ENCODE measurements at regions not wholly inside any gene's neighbourhood (a gene's known extent, or its start where the extent isn't known, plus 50 kb on each side); places are given as distances from the start of the nearest gene placed in this dataset.

GRCh38 chr5:3277590-3278196 lies 317.9 kb upstream of the IRX1 start:
- TF ChIP-seq, protein P1, sequence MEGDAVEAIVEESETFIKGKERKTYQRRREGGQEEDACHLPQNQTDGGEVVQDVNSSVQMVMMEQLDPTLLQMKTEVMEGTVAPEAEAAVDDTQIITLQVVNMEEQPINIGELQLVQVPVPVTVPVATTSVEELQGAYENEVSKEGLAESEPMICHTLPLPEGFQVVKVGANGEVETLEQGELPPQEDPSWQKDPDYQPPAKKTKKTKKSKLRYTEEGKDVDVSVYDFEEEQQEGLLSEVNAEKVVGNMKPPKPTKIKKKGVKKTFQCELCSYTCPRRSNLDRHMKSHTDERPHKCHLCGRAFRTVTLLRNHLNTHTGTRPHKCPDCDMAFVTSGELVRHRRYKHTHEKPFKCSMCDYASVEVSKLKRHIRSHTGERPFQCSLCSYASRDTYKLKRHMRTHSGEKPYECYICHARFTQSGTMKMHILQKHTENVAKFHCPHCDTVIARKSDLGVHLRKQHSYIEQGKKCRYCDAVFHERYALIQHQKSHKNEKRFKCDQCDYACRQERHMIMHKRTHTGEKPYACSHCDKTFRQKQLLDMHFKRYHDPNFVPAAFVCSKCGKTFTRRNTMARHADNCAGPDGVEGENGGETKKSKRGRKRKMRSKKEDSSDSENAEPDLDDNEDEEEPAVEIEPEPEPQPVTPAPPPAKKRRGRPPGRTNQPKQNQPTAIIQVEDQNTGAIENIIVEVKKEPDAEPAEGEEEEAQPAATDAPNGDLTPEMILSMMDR (IDR thresholded peaks at IDR 0.05; ENCODE audit: borderline replicate concordance, control extremely low read depth, extremely low read depth, insufficient read depth, missing control alignments) = no peak

DNA sequence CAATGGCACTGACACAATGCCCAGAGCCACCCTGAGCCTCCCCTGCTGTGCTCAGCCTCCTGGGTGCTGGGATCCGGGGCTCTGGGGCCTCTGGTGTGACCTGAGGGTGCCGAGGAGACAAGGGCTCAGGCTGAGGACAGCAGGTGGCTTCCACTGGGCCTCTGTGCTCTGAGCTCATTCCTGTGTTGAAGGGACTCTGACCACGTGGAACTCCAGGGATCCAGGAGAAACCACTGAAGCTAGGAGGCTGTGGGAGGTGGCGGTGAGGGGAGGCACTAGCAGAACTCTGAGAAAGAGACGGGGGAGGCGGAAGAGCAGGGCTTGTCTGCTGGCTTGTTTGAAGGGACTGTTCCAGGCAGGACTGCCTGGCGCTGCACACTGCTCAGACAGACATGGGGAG lies 318.7 kb upstream of the IRX1 start:
- in situ Hi-C loops (cut with MboI; ENCODE audit: low sequenced_read_pairs, unreplicated experiment) = no loop called here
- TF ChIP-seq, protein P1 (IDR thresholded peaks at IDR 0.05; ENCODE audit: borderline replicate concordance, control extremely low read depth, extremely low read depth, insufficient read depth, missing control alignments) = no peak
- no peak for DNase-seq (ENCODE audit: low spot score)

More at GRCh38 chr5:3277590-3278196, 317.9 kb upstream of the IRX1 start:
- in situ Hi-C loops (cut with MboI; ENCODE audit: low sequenced_read_pairs, unreplicated experiment) = no loop called here
- DNase-seq (ENCODE audit: low spot score) = peak; percentile 39

DNA sequence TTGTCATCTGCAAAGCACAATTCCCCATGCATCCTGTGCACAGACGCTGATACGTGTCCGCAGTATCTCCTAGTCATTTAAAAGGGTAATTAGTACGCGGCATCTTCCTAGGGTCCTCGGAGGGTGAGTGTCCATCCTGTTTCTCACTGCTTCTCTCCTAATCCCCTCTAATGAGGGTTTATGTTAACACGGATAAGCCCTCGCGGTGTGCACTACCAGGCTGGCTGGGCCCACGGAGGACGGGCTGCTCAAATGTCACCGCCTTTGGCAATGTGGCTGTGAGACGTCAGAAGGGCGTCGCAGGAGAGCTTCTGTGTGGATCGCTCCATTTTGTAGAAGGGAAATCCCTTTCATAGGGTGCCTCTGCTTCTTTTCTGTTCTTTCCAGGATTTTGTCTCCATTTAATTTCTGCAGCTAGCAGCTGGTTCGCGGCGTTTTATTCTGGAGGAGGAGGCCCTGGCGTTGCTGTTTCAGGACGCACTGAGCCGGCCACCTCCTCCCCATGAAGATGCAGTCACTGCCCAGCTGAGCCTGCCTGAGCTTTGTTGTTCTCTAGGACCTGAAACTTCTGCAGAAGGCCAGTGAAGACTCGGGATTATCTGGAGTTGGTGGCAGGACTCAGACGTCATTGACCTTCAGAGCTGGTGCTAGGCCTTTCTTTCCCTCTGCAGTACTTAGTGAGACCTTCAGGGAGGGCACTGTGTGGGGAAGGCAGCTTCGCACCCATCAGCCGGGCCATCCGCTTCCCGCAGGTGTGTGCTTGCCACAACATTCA lies 326.1 kb upstream of the IRX1 start:
- in situ Hi-C loops (cut with MboI; ENCODE audit: low sequenced_read_pairs, unreplicated experiment) = no loop called here
- DNase-seq (ENCODE audit: low spot score) = no peak
- TF ChIP-seq, protein P1 (IDR thresholded peaks at IDR 0.05; ENCODE audit: borderline replicate concordance, control extremely low read depth, extremely low read depth, insufficient read depth, missing control alignments) = no peak

GRCh38 chr5:3268760-3269330 lies 326.8 kb upstream of the IRX1 start:
- in situ Hi-C loops (cut with MboI; ENCODE audit: low sequenced_read_pairs, unreplicated experiment) = no loop called here
- TF ChIP-seq, protein P1 (IDR thresholded peaks at IDR 0.05; ENCODE audit: borderline replicate concordance, control extremely low read depth, extremely low read depth, insufficient read depth, missing control alignments) = no peak
- DNase-seq (ENCODE audit: low spot score) = no peak

DNA sequence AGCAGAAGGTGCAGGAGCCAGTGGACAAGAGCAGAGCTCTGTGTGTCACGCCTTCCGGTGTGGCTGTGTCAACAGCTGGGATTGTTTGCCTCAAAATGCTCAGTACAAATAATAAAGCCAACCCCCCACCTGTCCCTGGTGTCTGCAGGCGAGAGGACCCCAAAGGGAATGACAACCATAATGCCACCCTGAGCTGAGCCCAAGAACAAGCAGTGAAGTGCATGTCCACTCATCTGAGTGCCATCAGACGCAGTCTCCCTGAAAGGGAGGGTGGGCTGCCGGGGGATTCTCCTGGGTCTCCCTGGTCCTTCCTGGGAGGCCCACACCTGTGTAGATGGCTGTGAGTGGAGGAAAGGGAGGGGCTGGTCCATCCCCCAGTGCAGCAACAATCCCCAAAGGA lies 328.8 kb upstream of the IRX1 start:
- TF ChIP-seq, protein P1 (IDR thresholded peaks at IDR 0.05; ENCODE audit: borderline replicate concordance, control extremely low read depth, extremely low read depth, insufficient read depth, missing control alignments) = no peak
- in situ Hi-C loops (cut with MboI; ENCODE audit: low sequenced_read_pairs, unreplicated experiment) = no loop called here
- no peak for DNase-seq (ENCODE audit: low spot score)

DNA sequence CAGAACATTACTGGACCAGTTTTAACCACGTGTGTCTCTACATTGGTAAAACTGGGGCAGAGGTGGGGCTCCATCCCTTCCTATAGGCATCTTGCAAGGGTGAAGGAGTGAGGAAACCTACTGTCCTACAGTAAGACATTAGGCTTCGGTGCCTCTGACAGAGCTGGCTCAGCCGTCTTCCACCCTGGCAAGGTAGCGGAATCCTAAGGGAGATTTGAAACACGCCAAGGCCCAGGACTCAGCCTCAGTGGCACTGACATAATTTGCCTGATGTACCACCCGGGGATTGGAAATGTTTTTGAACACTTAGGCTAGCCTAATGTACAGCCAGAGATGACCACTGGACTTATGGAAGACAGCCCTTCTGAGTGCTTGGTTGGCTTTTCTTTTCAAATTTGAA lies 329.7 kb upstream of the IRX1 start:
- no peak for DNase-seq (ENCODE audit: low spot score)
- in situ Hi-C loops (cut with MboI; ENCODE audit: low sequenced_read_pairs, unreplicated experiment) = no loop called here
- TF ChIP-seq, protein P1 (IDR thresholded peaks at IDR 0.05; ENCODE audit: borderline replicate concordance, control extremely low read depth, extremely low read depth, insufficient read depth, missing control alignments) = no peak
